ENCODE measurements at regions not wholly inside any gene's neighbourhood (a gene's known extent, or its start where the extent isn't known, plus 50 kb on each side); places are given as distances from the start of the nearest gene placed in this dataset.
A peak's percentile ranks its signal among the peaks of the same experiment; 100 is the strongest.

- ChIA-PET POLR2A (no interaction called here), CTCF (no interaction called here)
- Histone ChIP-seq H3K36me3 (ENCODE audit: control insufficient read depth, insufficient read depth, low read length) (no peaks in the 10 kb centered on the region), H3K27me3 (ENCODE audit: control insufficient read depth, insufficient read depth, low read length) (no peaks in the 10 kb centered on the region), H3K4me3 (ENCODE audit: low read depth, low read length) (no peak overlapping the region)
- DNase-seq (ENCODE audit: low read depth) = no peak
- TF ChIP-seq, protein P1, sequence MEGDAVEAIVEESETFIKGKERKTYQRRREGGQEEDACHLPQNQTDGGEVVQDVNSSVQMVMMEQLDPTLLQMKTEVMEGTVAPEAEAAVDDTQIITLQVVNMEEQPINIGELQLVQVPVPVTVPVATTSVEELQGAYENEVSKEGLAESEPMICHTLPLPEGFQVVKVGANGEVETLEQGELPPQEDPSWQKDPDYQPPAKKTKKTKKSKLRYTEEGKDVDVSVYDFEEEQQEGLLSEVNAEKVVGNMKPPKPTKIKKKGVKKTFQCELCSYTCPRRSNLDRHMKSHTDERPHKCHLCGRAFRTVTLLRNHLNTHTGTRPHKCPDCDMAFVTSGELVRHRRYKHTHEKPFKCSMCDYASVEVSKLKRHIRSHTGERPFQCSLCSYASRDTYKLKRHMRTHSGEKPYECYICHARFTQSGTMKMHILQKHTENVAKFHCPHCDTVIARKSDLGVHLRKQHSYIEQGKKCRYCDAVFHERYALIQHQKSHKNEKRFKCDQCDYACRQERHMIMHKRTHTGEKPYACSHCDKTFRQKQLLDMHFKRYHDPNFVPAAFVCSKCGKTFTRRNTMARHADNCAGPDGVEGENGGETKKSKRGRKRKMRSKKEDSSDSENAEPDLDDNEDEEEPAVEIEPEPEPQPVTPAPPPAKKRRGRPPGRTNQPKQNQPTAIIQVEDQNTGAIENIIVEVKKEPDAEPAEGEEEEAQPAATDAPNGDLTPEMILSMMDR (IDR thresholded peaks at IDR 0.05; ENCODE audit: insufficient read depth, low read depth, low read length) = no peak
Measured at GRCh38 chr9:90998573-90998972, 197.0 kb downstream of the SYK start.

GRCh38 chr9:90999425-91000397 is 198.1 kb downstream of the SYK start:
- CTCF ChIA-PET = no interaction called here

DNA sequence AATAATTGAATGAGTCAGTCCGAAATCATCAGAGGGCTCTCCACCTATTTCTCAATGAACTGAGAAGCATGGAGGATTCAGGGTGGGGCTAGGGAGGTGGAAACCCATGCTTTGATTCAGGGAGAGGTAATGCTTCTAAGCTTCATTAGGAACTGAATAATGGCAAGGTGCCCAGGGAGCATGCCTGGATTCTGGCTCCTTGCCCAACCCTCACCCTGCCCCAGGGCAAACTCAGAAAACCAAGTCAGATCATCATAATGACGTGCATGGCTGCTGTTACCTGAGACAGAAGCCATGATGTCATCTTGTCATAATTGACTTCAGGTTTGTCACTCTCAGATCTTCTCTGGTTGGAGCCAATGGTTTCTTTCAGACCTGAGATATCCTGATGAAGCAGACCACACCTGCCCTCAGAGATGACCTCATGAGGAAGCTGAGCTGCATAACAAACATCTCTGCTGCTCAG is 199.6 kb downstream of the SYK start:
- TF ChIP-seq, protein P1 (IDR thresholded peaks at IDR 0.05; ENCODE audit: insufficient read depth, low read depth, low read length) = no peak
- H3K36me3 ChIP-seq (ENCODE audit: control insufficient read depth, insufficient read depth, low read length) = no peaks in the 10 kb centered on the region
- CTCF ChIA-PET = interaction anchor here (1.0 kb wide), 1 partner anchor 10 kb away, joined by 3 read pairs; no protein-coding TSS in a partner anchor
- no peaks in the 10 kb centered on the region for H3K27me3 ChIP-seq (ENCODE audit: control insufficient read depth, insufficient read depth, low read length)
- DNase-seq (ENCODE audit: low read depth) = peak; percentile 23
- no peak overlapping the region for H3K4me3 ChIP-seq (ENCODE audit: low read depth, low read length)
- POLR2A ChIA-PET = no interaction called here

More at GRCh38 chr9:90999425-91000397, 198.1 kb downstream of the SYK start:
- POLR2A ChIA-PET = no interaction called here
- TF ChIP-seq, protein P1 (IDR thresholded peaks at IDR 0.05; ENCODE audit: insufficient read depth, low read depth, low read length) = no peak
- no peaks in the 10 kb centered on the region for H3K27me3 ChIP-seq (ENCODE audit: control insufficient read depth, insufficient read depth, low read length)
- no peak overlapping the region for H3K4me3 ChIP-seq (ENCODE audit: low read depth, low read length)
- no peak for DNase-seq (ENCODE audit: low read depth)
- no peaks in the 10 kb centered on the region for H3K36me3 ChIP-seq (ENCODE audit: control insufficient read depth, insufficient read depth, low read length)

- TF ChIP-seq, protein P1 (IDR thresholded peaks at IDR 0.05; ENCODE audit: insufficient read depth, low read depth, low read length) = no peak
- ChIA-PET CTCF (interaction anchor here (1.2 kb wide), 1 partner anchor 29 kb away, joined by 3 read pairs; no protein-coding TSS in a partner anchor), POLR2A (no interaction called here)
- no peak for DNase-seq (ENCODE audit: low read depth)
- H3K36me3 ChIP-seq (ENCODE audit: control insufficient read depth, insufficient read depth, low read length) = no peaks in the 10 kb centered on the region
- no peaks in the 10 kb centered on the region for H3K27me3 ChIP-seq (ENCODE audit: control insufficient read depth, insufficient read depth, low read length)
- H3K4me3 ChIP-seq (ENCODE audit: low read depth, low read length) = no peak overlapping the region
Measured at GRCh38 chr9:91004484-91004883, 202.9 kb downstream of the SYK start.

GRCh38 chr9:91004992-91005391 is 203.4 kb downstream of the SYK start:
- H3K4me3 ChIP-seq (ENCODE audit: low read depth, low read length) = no peak overlapping the region
- ChIA-PET CTCF (interaction anchor here (0.7 to 1.2 kb wide), 2 partner anchors 29 to 431 kb away, joined by 3 read pairs; no protein-coding TSS in a partner anchor), POLR2A (no interaction called here)
- H3K36me3 ChIP-seq (ENCODE audit: control insufficient read depth, insufficient read depth, low read length) = no peaks in the 10 kb centered on the region
- TF ChIP-seq, protein P1 (IDR thresholded peaks at IDR 0.05; ENCODE audit: insufficient read depth, low read depth, low read length) = no peak
- H3K27me3 ChIP-seq (ENCODE audit: control insufficient read depth, insufficient read depth, low read length) = no peaks in the 10 kb centered on the region
- no peak for DNase-seq (ENCODE audit: low read depth)
